ENCODE measurements at regions not wholly inside any gene's neighbourhood (a gene's known extent, or its start where the extent isn't known, plus 50 kb on each side); places are given as distances from the start of the nearest gene placed in this dataset.
"Not testable (repeated sequence)": the region's sequence is repeated elsewhere in the genome, so short reads cannot be mapped to it uniquely, and the experiment has no call there.

DNA sequence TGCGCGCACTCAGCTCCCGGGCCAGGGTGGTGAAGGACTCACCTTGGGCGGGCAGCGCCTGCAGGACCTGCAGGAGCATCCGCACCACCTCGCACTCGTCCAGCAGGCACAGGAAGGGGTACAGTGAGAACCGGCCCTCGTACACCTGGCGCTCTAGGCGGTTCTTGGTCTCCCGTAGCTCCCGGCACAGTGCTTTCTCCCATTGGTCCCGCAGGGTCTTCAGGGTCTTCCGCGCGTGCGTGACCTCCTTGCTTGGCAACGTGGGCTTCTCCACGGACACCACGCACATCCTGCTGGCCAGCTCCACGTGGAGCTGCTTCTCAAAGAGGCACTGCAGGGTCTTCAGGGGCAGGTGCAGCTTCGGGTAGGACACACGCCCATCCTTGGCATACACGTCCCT, 74.1 kb upstream of the MED13 start:
- Histone ChIP-seq H3K4me3 (replicated peaks in 1 of 4; ENCODE audit: control extremely low read depth in 1 of 4, insufficient read depth in 1 of 4, low read depth in 3 of 4, low read length in 4 of 4) (no peak overlapping the region), H3K79me2 (ENCODE audit: control insufficient read depth, insufficient read depth, low read length) (no peaks in the 10 kb centered on the region), H2AFZ (ENCODE audit: low read length) (no peak overlapping the region), H3K4me1 (ENCODE audit: control insufficient read depth, extremely low read depth, insufficient read depth, low read length) (no peaks in the 10 kb centered on the region), H3K36me3 (ENCODE audit: control insufficient read depth, insufficient read depth, low read length) (no peaks in the 10 kb centered on the region), H3K27me3 (ENCODE audit: control insufficient read depth, insufficient read depth, low read length) (peaks cover 12% of the 10 kb centered on the region), H3K27ac (ENCODE audit: insufficient read depth, low read length) (no peak overlapping the region), H3K9me3 (ENCODE audit: control insufficient read depth, insufficient read depth, low read depth, low read length) (no peaks in the 10 kb centered on the region), H4K20me1 (ENCODE audit: control insufficient read depth, extremely low read depth, insufficient read depth, low read length) (no peaks in the 10 kb centered on the region), H3K9ac (ENCODE audit: insufficient read depth, low read length) (no peak overlapping the region), H3K4me2 (ENCODE audit: extremely low read depth, insufficient read depth, low read length) (no peak overlapping the region)
- DNase-seq (ENCODE audit: low read depth in 2 of 2), result no peak
- TF ChIP-seq, protein P1, sequence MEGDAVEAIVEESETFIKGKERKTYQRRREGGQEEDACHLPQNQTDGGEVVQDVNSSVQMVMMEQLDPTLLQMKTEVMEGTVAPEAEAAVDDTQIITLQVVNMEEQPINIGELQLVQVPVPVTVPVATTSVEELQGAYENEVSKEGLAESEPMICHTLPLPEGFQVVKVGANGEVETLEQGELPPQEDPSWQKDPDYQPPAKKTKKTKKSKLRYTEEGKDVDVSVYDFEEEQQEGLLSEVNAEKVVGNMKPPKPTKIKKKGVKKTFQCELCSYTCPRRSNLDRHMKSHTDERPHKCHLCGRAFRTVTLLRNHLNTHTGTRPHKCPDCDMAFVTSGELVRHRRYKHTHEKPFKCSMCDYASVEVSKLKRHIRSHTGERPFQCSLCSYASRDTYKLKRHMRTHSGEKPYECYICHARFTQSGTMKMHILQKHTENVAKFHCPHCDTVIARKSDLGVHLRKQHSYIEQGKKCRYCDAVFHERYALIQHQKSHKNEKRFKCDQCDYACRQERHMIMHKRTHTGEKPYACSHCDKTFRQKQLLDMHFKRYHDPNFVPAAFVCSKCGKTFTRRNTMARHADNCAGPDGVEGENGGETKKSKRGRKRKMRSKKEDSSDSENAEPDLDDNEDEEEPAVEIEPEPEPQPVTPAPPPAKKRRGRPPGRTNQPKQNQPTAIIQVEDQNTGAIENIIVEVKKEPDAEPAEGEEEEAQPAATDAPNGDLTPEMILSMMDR (conservative IDR thresholded peaks at IDR 0.05 in 1 of 2, IDR thresholded peaks at IDR 0.05 in 1 of 2; ENCODE audit: low read depth in 1 of 2, low read length in 2 of 2), result no peak
- TF ChIP-seq EZH2 (IDR thresholded peaks at IDR 0.05; ENCODE audit: low read length, missing control alignments), result no peak

DNA sequence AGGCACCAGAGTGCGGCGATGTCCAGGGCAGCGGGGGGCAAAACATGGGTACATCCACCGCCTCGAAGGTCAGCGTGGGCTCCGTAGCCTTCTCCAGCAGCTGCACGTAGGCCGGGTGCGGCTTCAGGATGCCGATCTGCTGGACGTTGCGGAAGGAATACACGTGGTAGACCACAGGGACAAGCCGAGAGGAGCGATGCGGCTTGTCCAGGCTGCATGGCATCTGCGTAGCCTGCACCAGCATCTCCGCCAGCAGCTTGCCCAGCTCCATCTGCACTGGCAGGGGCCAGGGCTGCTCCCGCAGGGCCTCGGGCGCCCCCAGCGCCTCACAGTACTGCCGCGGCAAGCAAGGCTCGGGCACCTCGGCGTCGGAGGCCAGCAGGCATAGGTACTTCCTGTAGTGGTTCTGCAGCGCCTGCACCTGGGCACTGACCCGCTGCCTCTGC, 73.6 kb upstream of the MED13 start:
- H3K9ac ChIP-seq (ENCODE audit: insufficient read depth, low read length); H3K4me2 ChIP-seq (ENCODE audit: extremely low read depth, insufficient read depth, low read length); H3K4me1 ChIP-seq (ENCODE audit: control insufficient read depth, extremely low read depth, insufficient read depth, low read length); H4K20me1 ChIP-seq (ENCODE audit: control insufficient read depth, extremely low read depth, insufficient read depth, low read length); H3K4me3 ChIP-seq (replicated peaks in 1 of 4; ENCODE audit: control extremely low read depth in 1 of 4, insufficient read depth in 1 of 4, low read depth in 3 of 4, low read length in 4 of 4); H3K79me2 ChIP-seq (ENCODE audit: control insufficient read depth, insufficient read depth, low read length); H3K27ac ChIP-seq (ENCODE audit: insufficient read depth, low read length); H3K9me3 ChIP-seq (ENCODE audit: control insufficient read depth, insufficient read depth, low read depth, low read length); H2AFZ ChIP-seq (ENCODE audit: low read length); H3K36me3 ChIP-seq (ENCODE audit: control insufficient read depth, insufficient read depth, low read length): not testable (repeated sequence)
- peak; percentile 62 for TF ChIP-seq EZH2 (IDR thresholded peaks at IDR 0.05; ENCODE audit: low read length, missing control alignments)
- DNase-seq (ENCODE audit: low read depth in 2 of 2), result peak in 1 of 2 donors; percentile 8
- peaks cover 12% of the 10 kb centered on the region for H3K27me3 ChIP-seq (ENCODE audit: control insufficient read depth, insufficient read depth, low read length)

DNA sequence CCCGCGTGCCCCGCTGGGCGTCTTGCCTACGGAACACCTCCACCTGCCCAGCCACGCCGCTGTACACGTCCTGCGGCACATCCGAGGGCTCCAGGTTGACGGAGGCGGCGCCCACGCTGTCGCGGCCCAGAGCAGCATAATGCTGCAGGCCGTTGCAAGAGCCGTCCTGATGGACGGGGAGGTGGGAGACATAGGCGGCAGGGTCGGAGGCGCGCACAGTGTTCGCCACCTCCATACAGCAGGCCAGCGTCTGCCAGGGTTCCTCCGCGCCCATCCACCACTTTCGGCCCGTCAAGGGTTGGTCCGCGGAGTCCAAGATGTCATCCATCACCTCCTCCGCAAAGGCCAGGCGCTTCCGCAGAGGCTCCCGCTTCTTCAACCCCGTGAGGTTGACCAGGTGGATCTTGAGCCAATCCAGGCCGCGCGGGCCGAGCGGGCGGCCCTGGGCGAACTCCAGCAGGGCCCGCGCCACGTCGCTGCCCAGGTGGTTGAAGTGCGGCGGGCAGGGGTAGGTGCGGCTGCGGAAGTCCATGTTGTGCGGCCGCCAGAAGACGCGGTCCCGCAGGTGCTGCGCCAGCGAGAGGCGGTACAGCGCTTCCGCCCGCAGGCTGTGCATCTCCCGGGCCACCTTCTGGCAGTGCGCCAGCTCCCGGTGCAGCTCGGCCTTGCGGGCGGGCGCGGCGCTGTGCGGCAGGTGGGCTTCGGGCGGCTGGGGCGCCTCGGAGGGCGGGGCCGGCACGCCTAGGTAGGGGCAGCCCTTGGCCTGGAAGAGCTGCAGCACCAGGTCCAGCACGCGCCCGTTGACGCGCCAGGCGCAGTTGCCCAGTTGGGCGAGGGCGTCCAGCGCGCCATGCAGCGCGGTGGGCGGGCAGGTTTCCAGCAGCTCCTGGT, 72.9 kb upstream of the MED13 start:
- DNase-seq (ENCODE audit: low read depth in 2 of 2); H3K4me3 ChIP-seq (replicated peaks in 1 of 4; ENCODE audit: control extremely low read depth in 1 of 4, insufficient read depth in 1 of 4, low read depth in 3 of 4, low read length in 4 of 4); H3K79me2 ChIP-seq (ENCODE audit: control insufficient read depth, insufficient read depth, low read length); H3K27ac ChIP-seq (ENCODE audit: insufficient read depth, low read length); H3K4me1 ChIP-seq (ENCODE audit: control insufficient read depth, extremely low read depth, insufficient read depth, low read length); H3K36me3 ChIP-seq (ENCODE audit: control insufficient read depth, insufficient read depth, low read length); H3K9ac ChIP-seq (ENCODE audit: insufficient read depth, low read length); H3K4me2 ChIP-seq (ENCODE audit: extremely low read depth, insufficient read depth, low read length); H3K9me3 ChIP-seq (ENCODE audit: control insufficient read depth, insufficient read depth, low read depth, low read length); H2AFZ ChIP-seq (ENCODE audit: low read length); H4K20me1 ChIP-seq (ENCODE audit: control insufficient read depth, extremely low read depth, insufficient read depth, low read length): not testable (repeated sequence)
- peaks cover 12% of the 10 kb centered on the region for H3K27me3 ChIP-seq (ENCODE audit: control insufficient read depth, insufficient read depth, low read length)

DNA sequence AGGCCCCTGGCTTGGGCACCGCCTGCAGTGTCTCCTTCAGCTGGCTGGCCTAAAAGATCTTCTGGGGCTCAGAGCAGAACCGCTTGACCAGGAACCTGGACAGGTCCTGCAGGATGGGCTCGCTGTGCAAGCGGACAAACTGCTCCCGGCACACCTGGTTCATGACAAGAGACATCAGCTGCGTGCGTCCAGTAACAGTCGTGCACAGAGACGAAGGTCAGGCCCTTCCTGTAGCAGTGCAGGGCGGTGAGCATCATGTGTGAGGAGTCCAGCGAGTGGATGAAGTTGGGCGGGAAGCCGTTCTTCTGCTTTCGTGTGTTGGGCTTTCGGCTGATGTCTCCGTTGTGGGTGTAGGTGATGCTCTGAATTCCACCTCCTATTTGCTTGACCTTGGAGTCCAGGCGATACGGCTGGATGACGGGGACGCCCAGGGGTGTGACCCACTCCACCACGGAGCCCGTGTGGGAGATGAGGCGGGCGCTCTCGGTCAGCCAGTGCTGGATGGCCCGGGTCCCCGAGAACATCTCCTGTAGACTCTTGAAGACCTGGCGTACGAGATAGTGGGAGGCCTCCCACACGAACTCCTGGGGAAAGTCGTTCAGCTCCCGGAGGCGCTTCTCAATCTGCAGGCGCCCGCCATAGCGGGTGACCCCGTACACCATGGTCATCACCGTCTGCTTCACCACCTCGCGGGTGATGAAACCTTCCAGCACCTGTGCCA, 72.1 kb upstream of the MED13 start:
- H3K4me1 ChIP-seq (ENCODE audit: control insufficient read depth, extremely low read depth, insufficient read depth, low read length); H4K20me1 ChIP-seq (ENCODE audit: control insufficient read depth, extremely low read depth, insufficient read depth, low read length); H3K36me3 ChIP-seq (ENCODE audit: control insufficient read depth, insufficient read depth, low read length); DNase-seq (ENCODE audit: low read depth in 2 of 2); H2AFZ ChIP-seq (ENCODE audit: low read length); H3K79me2 ChIP-seq (ENCODE audit: control insufficient read depth, insufficient read depth, low read length); H3K9ac ChIP-seq (ENCODE audit: insufficient read depth, low read length); H3K4me3 ChIP-seq (replicated peaks in 1 of 4; ENCODE audit: control extremely low read depth in 1 of 4, insufficient read depth in 1 of 4, low read depth in 3 of 4, low read length in 4 of 4); H3K27ac ChIP-seq (ENCODE audit: insufficient read depth, low read length); H3K4me2 ChIP-seq (ENCODE audit: extremely low read depth, insufficient read depth, low read length); H3K9me3 ChIP-seq (ENCODE audit: control insufficient read depth, insufficient read depth, low read depth, low read length): not testable (repeated sequence)
- peaks cover 12% of the 10 kb centered on the region for H3K27me3 ChIP-seq (ENCODE audit: control insufficient read depth, insufficient read depth, low read length)
